SK-N-SH treated with all-trans-retinoic acid at 6 μM for 48 hours (cell line): ENCODE measurements at regions not wholly inside any gene's neighbourhood (a gene's known extent, or its start where the extent isn't known, plus 50 kb on each side); places are given as distances from the start of the nearest gene placed in this dataset.

Source experiments
- ARNTL ChIP-seq: fragments of 450-650 bp; formaldehyde crosslinking; IDR thresholded peaks from 2 replicates; pipeline ENCODE4 v1.5.0; 2020; ENCODE audit warnings: low read depth, mild to moderate bottlenecking, moderate library complexity, borderline replicate concordance
- CREB5 ChIP-seq: fragments of 250-450 bp; sonication (Bioruptor Pico); IDR thresholded peaks from 2 replicates; pipeline ENCODE4 v1.5.1; 2020; ENCODE audit warnings: low read depth, mild to moderate bottlenecking, moderate library complexity
- CSRNP3 ChIP-seq: fragments of 250-450 bp; sonication (Bioruptor Pico); IDR thresholded peaks from 2 replicates; pipeline ENCODE4 v1.5.1; 2021; ENCODE audit warnings: mild to moderate bottlenecking, moderate library complexity
- RARB ChIP-seq: fragments of 250-450 bp; sonication (Bioruptor Pico); IDR thresholded peaks from 2 replicates; pipeline ENCODE4 v1.8.0; 2021; ENCODE audit warnings: mild to moderate bottlenecking, moderate library complexity
- SNAI2 ChIP-seq: fragments of 250-450 bp; sonication (Bioruptor Pico); IDR thresholded peaks from 2 replicates; pipeline ENCODE4 v1.5.0; 2020; ENCODE audit warnings: mild to moderate bottlenecking, moderate library complexity
- TCF4 ChIP-seq: fragments of 250-450 bp; sonication (Bioruptor Pico); IDR thresholded peaks from 2 replicates; pipeline ENCODE4 v1.8.0; 2021; ENCODE audit warnings: mild to moderate bottlenecking, moderate library complexity, borderline replicate concordance
- TOX ChIP-seq: fragments of 250-450 bp; sonication (Bioruptor Pico); IDR thresholded peaks from 2 replicates; pipeline ENCODE4 v1.8.0; 2021; ENCODE audit warnings: mild to moderate bottlenecking, moderate library complexity, borderline replicate concordance
- ZC3H10 ChIP-seq: fragments of 250-450 bp; sonication (Bioruptor Pico); IDR thresholded peaks from 2 replicates; pipeline ENCODE4 v1.5.1; 2021; ENCODE audit warnings: mild to moderate bottlenecking, moderate library complexity
- ZFP3 ChIP-seq: fragments of 250-450 bp; sonication (Bioruptor Pico); IDR thresholded peaks from 2 replicates; pipeline ENCODE4 v1.5.0; 2020; ENCODE audit warnings: mild to moderate bottlenecking, moderate library complexity
- ZNF565 ChIP-seq: fragments of 450-650 bp; formaldehyde crosslinking; conservative IDR thresholded peaks from 2 replicates; pipeline ENCODE4 v1.5.0; 2020; ENCODE audit warnings: low read depth, mild to moderate bottlenecking, moderate library complexity
- ZNF70 ChIP-seq: fragments of 450-650 bp; formaldehyde crosslinking; IDR thresholded peaks from 2 replicates; pipeline ENCODE4 v1.5.0; 2020; ENCODE audit warnings: mild to moderate bottlenecking, moderate library complexity
- TF ChIP-seq, protein P1 (sequence below): fragments of 250-450 bp; sonication (Bioruptor Pico); IDR thresholded peaks from 2 replicates; pipeline ENCODE4 v1.8.0; 2020; ENCODE audit warnings: mild to moderate bottlenecking, moderate library complexity, borderline replicate concordance

DNA sequence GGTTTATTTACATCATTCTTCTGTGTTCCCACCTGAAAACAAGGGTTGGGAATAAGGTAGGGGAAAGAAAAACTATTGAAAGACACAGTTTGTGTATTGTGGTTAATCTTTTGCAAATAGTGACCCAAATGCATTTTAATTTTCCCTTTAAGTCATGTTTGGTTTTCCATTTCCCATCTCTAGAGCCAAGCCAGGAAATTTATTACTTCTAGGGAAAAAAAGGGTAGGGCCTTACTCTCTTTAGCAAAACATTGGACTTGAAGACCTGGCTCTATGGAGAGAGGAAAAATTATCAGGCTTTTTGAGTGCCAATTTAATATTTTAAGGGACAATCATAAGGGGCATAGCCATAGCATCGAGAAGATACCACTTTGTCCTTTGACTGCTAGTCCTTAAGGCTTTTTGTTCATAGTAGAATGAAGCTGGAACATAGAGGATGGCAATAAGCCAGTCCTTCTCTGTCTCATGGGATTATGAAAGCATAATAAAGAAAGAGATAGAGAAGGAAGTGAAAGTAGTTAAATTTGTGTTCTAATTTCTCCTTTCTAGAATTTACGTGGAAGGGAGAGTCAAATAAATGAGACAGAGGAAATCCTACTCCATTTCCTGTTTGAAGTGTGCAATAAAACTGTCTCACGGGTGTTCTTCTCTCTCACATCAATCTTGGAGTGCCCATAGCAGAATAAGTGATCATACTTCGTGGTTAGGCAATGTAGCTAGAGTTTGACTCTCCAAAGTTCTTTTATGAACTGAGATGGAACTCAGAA lies 50.9 kb upstream of the PPFIA2 start:
- TF ChIP-seq ARNTL: no peak
- TF ChIP-seq ZFP3: no peak
- TF ChIP-seq CREB5: no peak
- no peak for TF ChIP-seq CSRNP3 (CRISPR knock-in tag)
- no peak for TF ChIP-seq ZNF70 (CRISPR knock-in tag)
- TF ChIP-seq TCF4 (CRISPR knock-in tag): no peak
- no peak for TF ChIP-seq TOX
- no peak for TF ChIP-seq RARB (CRISPR knock-in tag)
- TF ChIP-seq ZC3H10 (CRISPR knock-in tag): no peak
- TF ChIP-seq ZNF565 (CRISPR knock-in tag): no peak
- no peak for TF ChIP-seq SNAI2
- TF ChIP-seq, protein P1, sequence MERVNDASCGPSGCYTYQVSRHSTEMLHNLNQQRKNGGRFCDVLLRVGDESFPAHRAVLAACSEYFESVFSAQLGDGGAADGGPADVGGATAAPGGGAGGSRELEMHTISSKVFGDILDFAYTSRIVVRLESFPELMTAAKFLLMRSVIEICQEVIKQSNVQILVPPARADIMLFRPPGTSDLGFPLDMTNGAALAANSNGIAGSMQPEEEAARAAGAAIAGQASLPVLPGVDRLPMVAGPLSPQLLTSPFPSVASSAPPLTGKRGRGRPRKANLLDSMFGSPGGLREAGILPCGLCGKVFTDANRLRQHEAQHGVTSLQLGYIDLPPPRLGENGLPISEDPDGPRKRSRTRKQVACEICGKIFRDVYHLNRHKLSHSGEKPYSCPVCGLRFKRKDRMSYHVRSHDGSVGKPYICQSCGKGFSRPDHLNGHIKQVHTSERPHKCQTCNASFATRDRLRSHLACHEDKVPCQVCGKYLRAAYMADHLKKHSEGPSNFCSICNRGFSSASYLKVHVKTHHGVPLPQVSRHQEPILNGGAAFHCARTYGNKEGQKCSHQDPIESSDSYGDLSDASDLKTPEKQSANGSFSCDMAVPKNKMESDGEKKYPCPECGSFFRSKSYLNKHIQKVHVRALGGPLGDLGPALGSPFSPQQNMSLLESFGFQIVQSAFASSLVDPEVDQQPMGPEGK (CRISPR knock-in tag): no peak
